NCI-H2227 (cell line): ENCODE measurements at regions not wholly inside any gene's neighbourhood (a gene's known extent, or its start where the extent isn't known, plus 50 kb on each side); places are given as distances from the start of the nearest gene placed in this dataset.
"Not testable (repeated sequence)": the region's sequence is repeated elsewhere in the genome, so short reads cannot be mapped to it uniquely, and the experiment has no call there.

Experiments used
- DNase-seq: peaks from one replicate; lab custom pipeline; 2025; ENCODE audit not compliant: unreplicated experiment; lab: John Stamatoyannopoulos, UW

DNA sequence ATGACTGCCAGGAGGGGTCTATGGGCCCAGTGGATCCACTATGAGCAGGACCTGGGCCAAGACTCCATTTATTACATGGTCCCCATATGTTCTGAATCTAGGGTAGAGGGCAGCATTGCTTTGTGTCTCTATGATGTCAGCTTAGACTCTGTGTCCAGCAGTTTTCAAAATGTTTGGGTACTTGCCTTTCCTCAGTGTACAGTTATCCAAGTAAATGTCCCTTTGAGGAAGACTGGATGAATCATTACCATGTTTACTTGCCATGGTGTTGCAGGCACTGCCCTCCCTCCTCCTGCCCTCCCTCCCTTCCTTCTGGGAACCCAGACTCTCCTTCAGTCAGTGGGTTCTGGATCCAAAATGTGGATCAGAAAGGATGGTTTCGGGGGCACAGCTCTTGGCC lies 108.6 kb downstream of the NRN1 start:
- no peak for DNase-seq

DNA sequence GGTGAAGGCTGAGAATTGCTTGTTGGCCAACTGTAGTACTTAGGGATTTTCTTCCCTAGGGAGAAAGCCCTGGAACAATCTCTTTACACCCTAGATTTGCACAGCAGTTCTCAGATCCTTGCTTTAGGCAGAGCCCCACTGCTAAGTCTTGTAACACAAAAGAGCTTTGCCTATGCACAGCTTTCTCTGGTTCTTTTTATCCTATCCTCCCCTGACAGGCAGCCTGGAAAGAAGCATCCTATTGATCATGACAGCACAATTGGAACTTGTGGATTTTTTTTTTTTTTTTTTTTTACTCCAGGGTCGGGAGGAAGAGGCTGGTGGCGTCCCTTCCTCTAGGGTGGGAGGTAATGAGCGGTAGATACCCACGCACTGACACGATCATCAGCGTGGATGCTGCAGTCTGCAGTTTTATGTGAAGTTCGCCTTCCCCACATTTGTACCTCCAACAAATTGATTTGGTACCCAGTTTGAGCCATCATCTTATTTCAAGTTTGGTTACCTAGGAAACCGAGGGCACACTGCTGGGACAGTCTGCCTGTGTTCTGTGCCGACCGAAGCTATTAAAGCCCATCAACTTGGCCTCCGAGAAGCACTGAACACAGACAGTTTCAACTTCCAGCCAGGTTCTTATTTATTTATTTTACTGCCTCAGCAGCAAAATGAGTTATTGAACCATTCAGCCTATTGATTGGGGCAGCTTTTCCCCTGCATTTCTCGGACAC lies 110.1 kb downstream of the NRN1 start:
- no peak for DNase-seq

DNA sequence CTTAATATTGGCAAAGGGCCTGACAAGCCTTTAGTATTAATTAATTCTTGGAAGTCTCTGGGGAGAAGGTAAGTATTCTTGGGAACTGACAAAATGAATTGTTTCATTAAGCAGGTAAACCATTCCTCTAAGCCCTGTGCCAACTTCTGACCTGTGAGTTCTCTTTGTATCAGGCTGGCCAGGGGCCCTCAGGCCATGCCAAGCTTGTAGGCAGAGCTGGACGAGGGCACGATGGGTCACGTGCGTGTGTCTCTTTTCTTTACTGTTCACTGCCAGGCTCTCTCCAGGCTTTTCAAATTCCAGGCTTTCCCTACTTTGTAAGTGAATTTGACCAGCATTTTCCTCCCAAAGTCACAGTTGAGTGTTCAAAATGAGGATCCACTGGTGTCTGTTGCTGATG lies 112.4 kb downstream of the NRN1 start:
- DNase-seq, result no peak

DNA sequence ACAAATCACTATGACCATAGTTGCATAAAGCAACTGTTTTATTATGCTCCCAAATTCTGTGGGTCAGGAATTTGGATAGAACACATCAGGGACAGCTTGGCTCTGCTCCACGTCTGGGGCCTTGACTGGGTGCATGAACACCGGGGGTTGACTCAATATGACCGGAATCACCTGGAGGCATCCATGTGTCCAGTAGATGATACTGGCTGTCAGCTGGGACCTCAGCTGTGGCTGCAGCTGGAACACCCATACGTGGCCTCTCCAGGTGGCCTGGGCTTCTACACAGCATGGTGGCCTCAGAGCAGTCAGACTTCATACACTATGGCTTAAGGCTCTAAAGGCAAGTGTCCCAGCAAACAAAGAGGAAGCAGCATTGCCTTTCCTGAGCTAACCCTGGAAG lies 113.4 kb downstream of the NRN1 start:
- no peak for DNase-seq

DNA sequence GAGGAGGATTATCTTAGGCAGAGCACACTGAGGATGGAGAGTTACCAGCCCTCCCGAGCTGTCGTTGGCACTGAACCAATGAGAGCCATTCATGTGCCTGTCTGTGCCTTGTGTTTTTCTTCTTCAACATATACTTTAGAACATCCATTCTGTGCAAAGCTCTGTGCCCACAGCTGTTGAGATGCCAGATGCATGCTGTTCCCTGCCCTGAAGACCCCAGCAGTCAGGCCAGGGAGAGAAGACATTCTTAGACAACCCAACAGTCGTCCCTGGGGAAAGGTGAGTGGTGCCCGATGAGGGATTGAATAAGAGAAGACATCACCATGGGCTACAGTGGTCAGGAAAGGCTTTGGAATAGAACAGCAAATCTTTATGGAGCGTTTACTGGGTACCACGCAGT lies 114.1 kb downstream of the NRN1 start:
- DNase-seq, result no peak

DNA sequence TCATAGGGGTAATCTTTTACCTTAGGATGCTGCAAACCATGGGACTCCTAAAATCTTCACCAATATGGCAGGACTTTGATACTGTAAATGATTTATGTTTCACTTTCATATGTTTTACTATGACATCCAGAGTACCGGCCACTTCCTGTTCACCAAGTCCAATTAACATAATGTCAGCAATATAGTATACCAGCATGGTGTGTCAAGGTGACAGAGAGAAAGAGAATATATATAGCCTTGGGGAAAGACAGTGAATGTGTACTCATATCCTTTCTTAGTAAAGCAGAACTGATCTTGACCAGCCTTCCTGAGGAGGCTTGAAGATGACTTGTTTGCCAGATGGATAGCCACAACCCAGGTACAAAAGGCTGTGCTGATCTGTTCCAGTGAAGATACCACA lies 127.9 kb downstream of the NRN1 start:
- no peak for DNase-seq

DNA sequence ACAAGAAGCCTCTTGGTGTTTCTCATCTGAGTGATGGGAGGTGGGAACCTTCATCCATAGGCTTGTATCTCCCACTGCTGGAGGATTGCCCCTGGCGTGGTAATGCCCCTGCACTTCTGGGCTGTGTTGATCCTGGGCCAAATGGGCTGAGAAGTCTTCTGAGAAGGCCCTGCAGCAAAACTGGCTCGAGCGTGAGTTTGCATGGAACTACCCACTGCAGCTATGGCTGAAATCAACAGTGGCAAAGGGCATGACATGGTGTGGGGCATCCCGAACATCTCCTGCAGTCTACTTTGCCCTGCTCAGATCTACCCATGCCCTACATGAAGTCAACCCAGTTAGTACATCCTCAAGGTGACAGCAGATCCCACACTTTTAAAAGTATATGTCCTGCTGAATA lies 130.6 kb downstream of the NRN1 start:
- DNase-seq, result no peak

DNA sequence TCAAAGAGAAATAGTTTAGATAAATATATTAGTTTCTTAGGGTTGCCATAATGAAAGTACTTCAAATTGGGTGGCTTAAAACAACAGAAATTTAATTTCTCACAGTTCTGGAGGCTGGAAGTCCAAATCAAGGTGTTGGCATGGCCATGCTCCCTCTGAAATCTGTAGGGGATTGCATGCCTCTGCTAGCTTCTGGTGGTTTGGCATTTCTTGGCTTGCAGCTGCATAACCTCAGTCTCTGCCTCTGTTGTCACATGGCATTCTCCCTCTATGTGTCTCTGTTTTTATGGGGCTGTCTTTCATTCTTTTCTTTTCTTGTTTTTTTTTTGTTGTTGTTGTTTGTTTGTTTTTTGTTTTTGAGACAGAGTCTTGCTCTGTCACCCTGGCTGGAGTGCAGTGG lies 132.7 kb downstream of the NRN1 start:
- DNase-seq, result not testable (repeated sequence)

DNA sequence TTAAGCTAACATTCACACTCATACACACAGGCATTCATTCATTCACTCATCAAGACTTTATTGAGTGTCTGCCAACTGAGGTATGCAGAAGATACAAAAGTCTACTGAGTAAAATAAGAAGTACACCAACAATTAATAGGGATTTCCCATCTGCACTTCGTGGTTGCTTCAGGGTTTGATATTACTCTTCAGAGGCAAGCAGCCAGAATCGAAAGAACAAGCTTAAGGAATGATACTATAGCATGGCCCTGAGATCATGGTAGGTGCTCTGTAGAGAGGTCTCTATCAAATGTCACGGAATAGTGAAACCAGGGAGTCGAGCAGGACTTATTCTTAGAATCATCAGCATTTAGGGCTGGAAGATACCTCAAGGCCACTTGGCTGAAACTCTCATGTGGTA lies 135.4 kb downstream of the NRN1 start:
- no peak for DNase-seq

DNA sequence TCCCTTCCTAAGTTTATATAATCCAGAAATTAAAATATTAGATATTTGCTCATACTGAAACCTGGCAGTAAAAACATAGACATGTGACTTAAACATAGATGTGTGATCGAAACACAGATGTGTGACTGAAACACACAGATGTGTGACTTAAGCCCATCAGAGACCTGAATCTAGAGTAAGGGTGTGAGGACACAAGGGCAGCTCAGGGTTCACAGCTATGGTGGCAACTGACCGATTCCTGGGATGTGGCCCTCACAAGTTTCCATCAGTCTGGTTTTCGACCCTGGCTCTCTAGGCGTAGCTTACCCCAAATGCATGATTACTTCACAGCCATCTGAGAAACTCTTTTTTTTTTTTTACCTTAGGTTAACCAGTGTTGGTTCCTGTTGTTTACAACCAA lies 137.0 kb downstream of the NRN1 start:
- no peak for DNase-seq

DNA sequence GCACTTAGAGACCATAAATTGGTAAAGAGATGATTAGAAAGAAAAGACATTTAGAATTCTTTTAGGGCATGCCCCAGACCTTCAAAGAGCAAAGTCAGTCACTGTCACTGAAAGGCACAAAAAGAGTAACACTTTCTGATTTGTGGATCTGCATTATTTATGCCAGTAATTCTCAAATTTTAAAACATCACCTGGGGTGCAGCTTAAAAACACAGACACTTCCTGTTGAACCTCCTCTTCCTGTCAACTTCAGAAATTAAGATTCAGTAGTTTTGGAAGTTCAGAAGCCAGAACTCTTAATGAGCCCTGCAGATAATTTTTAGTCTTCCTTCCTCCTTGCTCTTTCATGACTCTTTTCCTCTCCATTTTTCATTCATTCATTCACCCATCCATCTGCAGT lies 137.5 kb downstream of the NRN1 start:
- no peak for DNase-seq

DNA sequence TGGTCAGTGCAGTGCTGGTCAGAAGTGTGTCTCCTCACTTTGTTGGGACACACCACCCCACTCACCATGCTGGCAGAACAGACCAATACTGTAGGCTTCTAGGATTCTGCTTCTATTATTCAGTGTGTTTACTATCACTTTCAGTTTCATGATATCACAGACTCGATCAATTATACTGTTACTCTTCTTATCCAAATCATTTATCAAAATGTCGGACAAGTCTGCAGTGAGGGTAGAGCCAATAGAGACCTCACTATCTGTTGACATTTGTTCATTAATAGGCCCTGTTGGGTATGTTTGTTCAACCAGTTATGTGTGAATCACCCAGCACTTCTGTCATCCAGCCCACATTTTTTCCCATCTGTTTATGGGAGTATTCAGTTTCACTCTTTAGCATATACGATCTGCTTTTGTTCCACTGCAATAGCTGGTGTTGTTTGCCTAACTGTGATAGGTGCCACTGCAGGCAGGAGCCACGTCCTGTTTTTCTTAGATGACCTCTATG lies 140.1 kb downstream of the NRN1 start:
- no peak for DNase-seq

DNA sequence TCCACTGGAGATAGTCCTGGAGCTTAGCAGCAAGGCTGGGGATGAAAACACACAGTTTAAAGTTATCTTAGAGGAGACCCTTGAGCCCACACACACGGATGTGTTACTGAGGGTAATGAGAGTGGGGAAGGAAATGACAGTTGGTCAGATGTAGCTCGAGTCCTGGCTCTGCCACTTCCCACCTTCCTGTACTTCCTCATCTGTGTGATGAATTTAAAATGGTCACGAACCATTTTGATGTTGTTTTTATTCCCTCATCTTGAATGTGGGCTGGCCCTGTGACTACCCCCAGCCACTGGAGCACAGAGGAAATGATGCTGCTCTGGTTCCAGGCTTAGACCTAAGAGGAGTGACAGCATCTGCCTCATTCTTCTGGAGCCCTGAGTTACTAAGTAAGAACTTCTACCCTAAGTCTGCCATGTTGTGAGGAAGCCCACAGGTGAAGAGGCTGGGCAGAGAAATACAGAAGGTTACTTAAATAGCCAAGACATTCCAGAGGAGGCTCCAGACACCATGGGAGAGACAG lies 141.2 kb downstream of the NRN1 start:
- no peak for DNase-seq

DNA sequence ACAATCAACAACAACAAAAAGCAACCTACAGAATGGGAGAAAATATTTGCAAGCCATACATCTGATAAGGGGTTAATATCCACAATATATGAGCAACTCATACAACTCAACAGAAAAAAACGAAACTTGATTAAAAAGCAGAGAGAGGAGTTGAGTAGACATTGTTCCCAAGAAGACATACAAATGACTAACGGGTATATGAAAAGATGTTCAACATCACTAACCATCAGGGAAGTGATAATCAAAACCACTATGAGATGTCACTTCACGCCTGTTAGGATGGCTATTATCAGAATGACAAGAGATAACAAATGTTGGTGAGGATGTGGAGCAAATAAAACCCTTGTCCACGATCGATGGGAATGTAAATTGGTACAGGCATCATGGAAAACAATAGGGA lies 145.9 kb downstream of the NRN1 start:
- DNase-seq, result no peak

DNA sequence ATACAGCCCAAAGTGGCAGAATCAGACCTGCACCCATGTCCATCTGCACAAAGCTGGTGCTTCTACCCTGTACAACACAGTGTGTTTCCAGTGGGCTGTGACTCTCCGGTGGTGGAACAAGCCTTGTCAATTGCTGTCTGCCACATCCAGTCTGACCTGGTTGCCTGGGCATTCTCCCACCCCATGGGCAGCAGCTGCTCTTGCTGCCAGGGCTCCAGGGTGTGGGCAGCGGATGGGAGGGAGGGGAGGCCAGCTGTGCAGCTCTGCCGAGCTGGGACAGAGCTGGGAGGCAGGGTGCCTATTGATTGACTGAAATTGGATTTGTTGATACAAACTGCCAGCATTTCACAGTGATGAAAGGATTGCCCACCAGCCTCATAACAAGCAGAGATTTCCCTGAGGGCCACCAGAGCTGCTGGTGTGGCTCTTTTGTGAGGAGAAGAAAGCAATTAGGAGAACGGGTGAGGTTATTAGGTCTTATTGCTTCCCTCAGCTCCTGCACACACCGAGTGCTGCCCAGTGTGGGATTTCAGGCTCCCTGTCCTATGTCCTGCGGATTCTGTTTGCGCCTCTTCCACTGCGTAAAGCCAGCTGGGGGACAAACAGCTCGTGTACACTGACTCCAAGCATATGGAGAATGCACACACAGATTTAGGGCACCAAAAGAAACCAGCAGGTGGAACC lies 150.8 kb downstream of the NRN1 start:
- DNase-seq, result no peak

DNA sequence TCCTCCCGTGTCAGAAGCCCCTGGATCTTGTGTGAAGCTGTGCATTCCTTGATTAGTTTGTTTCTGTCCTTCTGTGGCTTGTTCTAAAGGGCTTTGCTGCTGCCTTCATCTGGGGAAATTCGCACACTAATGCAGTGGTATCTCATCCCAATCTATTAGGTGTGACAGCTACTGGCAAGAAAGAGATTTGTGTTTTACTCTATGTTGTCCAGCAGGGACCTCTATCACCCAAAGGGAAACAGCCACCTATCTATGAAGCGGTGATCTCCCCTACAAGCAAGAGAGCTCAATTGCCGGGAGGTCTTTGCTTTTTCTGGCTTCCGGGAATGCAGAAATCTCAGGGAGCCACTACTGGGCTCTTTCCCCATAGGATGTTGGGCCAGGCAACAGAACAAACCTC lies 151.8 kb downstream of the NRN1 start:
- DNase-seq, result no peak

DNA sequence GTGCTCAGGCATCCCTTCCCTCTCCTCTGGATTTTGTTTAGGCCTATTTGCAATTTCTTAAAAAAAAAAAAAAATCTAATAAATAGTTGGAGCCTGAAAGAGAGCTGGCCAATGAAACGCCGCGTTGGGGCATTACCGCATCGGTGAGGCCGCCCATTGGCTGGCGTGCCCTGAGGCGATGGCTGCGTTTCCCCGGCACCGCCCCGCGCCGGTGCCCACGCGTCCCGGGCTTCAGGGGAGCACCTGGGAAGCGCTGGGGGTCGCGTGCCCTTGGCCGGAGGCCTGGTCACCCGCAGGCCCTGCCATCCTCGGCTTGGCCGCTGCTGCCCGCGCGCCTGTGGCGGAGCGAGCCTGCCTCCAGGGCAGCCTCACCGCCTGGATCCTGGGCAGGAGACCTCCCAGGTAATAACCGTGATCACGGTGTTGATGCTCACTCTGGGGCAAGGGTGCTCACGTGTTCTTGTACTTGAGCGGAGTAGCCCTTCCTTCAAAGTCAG lies 155.4 kb downstream of the NRN1 start:
- peak; percentile 91 for DNase-seq

DNA sequence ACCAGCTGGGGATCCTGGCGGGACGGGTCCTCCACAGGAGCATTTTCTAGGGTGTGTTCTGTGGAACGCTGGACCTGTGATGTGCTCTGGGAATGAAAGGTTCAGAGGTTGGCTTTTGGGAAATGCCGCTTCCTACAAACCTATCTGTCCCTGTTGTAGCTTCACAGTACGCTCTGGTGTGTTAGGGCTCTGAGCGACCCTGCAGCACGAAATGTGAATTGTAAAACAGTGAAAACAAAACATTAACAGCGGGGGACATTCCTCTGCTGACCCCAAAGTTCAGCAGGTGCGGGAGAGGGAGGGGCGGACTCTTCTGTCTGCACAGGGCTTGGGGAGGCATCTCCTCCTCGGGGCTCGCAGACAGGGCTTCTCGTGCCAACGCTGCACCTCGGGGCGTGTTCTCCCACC lies 155.9 kb downstream of the NRN1 start:
- DNase-seq, result no peak

DNA sequence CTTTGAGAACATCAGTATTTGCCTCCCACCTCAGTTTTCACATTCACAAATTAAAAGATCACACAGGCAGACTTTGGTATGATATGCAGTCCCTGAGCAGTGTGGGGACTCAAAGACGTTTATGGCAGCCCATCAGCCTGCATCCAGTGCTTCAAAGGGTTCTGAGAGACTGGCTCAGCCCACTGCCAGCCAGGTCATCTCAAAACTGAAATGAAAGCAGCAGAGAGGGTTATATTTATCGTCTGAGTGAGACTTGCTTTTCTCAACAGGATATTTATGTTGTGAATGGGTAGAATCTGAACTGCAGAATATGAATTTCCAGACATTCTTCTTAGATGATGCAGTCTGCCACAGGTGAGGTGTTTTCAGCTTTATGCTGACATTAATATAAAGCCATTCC lies 159.8 kb downstream of the NRN1 start:
- DNase-seq, result no peak

DNA sequence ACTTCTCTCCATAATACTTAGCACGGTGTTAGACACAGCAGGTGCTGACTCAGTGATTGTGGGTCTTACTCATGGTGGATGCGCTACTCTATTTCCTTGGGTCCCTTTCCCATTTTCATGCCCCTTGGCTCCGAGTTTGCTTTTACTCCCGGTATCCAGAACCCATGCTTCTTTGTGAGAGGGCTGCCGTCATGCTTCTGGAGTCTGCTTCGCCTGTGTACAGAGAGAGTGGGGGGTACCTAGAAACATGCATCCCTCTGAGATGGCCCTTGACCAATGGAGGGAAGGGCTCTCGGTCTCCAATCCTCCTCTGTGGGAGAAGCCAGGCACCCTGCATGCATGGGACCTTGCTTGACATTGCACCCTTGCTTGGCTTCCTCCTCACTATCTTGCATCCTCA lies 160.4 kb downstream of the NRN1 start:
- DNase-seq, result no peak

DNA sequence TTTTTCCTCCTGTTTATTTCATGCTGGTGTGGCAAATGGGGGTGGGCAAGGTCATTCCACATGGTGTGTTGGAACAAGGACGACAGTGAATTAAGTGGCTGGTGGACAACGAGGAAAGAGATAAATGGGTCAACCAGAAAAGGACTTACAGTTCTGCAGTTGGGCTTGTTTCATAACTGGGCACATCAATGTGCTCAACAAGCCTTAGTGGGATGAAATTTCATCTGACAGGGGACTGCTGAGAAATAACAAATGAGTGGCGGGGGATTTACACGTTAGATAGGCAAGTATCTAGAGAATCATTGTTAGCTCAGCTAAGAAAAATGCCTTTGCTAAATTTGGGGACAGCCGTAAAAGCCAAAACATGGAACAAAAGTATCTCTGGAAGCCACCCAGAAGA lies 163.6 kb downstream of the NRN1 start:
- DNase-seq, result no peak

DNA sequence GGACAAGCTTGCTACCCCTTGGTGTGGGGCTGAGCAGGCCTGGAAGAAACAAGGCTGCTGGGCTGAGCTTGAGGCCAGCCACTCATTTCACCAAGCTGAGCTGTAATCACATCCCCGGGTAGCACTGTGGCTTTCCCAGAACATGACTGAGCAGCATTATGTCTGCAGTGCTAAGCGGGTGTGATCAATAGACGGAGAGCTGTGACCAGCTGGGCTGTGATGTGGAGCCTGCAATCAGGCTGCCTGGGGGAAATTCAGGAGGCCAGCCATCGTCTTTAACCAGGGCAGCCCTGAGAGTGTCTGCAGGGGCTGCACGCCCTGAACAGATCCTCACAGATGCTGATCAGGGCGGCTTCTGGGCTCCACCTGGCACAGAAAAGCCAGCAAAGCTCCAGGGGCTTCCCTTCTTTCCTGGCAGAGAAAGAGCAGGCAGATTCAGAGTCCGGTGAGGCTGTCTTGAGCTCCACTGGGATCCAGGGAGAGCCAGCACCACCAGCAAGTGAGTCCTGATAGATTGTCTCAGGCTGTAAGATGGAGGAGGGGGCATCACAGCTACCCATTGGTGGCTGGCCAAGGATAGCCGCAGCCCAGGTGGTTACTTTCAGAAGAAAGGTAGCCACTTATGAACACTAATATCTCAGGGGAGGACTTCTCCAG lies 165.9 kb downstream of the NRN1 start:
- peak; percentile 27 for DNase-seq
